ENCODE measurements at regions not wholly inside any gene's neighbourhood (a gene's known extent, or its start where the extent isn't known, plus 50 kb on each side); places are given as distances from the start of the nearest gene placed in this dataset.

DNA sequence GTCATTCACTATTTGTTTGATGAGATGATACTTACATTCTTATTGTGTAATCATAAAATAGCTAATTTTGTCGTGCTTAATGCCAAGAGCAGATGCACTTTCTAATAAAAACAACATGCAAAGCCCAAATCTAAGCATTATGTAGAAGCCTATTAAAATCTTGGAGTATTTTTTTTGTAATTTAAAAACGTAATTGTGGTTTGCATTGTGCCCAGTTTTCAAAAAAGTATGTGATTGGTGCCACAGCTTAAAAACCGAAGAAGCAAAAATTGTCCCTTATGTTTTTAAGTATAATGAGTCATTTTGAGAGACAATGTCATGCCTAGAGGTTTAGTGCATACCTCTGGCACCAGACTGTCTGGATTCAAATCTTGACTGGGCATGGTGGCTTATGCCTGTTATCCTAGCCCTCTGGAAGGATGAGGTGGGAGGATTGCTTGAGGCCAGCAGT lies 464.8 kb upstream of the RGS6 start:
- TF ChIP-seq, protein P1, sequence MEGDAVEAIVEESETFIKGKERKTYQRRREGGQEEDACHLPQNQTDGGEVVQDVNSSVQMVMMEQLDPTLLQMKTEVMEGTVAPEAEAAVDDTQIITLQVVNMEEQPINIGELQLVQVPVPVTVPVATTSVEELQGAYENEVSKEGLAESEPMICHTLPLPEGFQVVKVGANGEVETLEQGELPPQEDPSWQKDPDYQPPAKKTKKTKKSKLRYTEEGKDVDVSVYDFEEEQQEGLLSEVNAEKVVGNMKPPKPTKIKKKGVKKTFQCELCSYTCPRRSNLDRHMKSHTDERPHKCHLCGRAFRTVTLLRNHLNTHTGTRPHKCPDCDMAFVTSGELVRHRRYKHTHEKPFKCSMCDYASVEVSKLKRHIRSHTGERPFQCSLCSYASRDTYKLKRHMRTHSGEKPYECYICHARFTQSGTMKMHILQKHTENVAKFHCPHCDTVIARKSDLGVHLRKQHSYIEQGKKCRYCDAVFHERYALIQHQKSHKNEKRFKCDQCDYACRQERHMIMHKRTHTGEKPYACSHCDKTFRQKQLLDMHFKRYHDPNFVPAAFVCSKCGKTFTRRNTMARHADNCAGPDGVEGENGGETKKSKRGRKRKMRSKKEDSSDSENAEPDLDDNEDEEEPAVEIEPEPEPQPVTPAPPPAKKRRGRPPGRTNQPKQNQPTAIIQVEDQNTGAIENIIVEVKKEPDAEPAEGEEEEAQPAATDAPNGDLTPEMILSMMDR (IDR thresholded peaks at IDR 0.05): no peak
- no peak for TF ChIP-seq POLR2A (IDR thresholded peaks at IDR 0.05)

All from lower leg skin (tissue), 3 donors.